ENCODE measurements at regions not wholly inside any gene's neighbourhood (a gene's known extent, or its start where the extent isn't known, plus 50 kb on each side); places are given as distances from the start of the nearest gene placed in this dataset.

GRCh38 chr1:182157187-182157586, 95.7 kb upstream of the ZNF648 start:
- no peak for TF ChIP-seq CTCF (IDR thresholded peaks at IDR 0.05)
- no peak for TF ChIP-seq POLR2A (IDR thresholded peaks at IDR 0.05)

Measured in heart left ventricle (tissue), 13 donors.